Fibroblast of skin of back (primary cell): ENCODE measurements at regions not wholly inside any gene's neighbourhood (a gene's known extent, or its start where the extent isn't known, plus 50 kb on each side); places are given as distances from the start of the nearest gene placed in this dataset.
A peak's percentile ranks its signal among the peaks of the same experiment; 100 is the strongest.

Experiments used
- DNase-seq: peaks from one replicate; pipeline ENCODE4 v3.0.0-alpha.2; 2013

DNA sequence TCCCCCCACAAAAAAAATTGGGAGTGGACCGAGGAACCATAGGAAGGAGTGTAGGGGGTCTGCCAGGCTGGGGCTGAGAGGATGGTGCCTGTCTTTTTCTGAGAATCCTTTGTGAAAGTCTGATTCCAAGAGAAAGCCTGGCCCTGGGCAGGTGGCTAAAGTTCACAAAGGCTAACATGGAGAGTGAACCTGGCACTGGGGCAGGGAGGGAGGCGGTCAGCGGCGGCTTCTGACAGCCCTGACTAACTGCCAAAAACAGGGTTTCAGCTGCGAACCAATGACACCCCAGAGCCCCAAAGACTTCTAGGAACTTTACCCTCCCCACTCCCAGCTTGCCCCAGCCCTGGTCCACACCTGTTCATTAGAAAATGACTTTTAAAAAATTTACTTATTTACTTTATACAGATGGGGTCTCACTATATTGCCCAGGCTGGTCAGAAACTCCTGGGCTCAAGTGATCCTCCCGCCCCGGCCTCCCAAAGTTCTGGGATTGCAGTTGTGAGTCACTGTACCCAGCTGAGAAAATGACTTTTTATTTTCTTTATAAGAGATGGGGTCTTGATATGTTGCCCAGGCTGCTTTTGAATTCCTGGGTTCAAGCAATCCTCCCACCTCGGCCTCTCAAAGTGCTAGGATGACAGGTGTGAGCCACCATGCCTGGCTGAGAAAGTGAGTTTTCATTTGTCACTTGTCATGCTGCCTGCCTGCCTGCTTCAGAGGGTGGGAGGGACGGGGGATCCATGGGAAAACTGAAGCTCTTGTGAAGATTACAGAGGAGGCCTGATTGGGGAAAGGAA lies 61.0 kb upstream of the DUSP5 start:
- DNase-seq: no peak

DNA sequence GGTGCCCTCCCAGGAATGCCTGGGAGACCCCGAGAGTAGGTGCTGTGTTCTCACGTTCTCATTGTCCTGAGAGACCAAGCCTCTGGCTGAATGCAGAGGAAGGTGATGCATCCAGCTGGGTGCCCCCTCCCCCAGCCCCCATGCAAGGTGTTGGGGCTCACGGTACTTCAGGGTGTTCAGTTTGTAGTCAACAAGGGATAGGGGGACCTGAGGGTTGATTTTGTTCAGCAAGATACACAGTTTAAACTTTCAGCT lies 60.4 kb upstream of the DUSP5 start:
- no peak for DNase-seq

DNA sequence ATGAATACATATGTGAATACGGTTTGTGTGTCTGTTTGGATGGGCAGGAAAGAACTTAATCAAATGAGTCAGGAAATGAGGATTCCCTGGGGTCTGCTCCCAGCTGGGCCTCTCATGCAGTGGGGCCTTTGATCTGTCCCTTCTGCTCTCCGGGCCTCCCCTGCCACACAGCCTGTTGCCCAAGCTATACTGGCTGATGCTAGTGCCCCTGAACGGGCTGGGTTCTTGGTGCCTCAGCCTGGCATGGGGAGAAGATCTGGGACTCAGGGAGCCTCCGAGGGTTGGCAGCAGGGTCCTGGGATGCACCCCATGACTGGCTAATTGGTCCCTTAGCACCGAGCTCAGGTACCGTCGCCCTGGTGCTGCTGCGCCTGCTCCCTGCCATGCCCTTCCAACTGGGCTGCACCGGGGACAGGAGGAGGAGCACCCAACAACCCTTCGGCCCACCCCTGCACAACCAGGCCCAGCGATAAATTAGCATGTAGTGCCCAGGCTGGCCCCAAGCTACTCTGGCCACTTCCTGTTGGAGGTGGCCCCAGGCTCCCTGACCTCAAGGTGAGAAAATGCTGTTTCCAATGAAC lies 59.9 kb upstream of the DUSP5 start:
- peak; percentile 17 for DNase-seq

DNA sequence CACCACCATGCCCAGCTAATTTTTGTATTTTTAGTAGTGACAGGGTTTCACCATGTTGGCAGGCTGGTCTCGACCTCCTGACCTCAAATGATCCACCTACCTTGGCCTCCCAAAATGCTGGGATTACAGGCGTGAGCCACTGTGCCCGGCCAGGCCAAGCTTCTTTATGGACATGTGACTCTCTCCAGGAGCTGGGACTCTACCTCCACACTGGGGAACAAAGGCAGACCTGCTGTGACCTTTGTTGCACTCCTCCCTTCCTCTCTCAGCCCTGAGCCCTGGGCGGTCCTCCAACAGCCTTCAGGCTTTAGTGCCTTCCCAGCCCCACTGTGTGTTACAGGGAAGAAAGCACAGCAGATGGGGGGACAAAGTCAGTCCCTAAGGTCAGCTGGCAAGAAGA lies 55.0 kb upstream of the DUSP5 start:
- DNase-seq: no peak

DNA sequence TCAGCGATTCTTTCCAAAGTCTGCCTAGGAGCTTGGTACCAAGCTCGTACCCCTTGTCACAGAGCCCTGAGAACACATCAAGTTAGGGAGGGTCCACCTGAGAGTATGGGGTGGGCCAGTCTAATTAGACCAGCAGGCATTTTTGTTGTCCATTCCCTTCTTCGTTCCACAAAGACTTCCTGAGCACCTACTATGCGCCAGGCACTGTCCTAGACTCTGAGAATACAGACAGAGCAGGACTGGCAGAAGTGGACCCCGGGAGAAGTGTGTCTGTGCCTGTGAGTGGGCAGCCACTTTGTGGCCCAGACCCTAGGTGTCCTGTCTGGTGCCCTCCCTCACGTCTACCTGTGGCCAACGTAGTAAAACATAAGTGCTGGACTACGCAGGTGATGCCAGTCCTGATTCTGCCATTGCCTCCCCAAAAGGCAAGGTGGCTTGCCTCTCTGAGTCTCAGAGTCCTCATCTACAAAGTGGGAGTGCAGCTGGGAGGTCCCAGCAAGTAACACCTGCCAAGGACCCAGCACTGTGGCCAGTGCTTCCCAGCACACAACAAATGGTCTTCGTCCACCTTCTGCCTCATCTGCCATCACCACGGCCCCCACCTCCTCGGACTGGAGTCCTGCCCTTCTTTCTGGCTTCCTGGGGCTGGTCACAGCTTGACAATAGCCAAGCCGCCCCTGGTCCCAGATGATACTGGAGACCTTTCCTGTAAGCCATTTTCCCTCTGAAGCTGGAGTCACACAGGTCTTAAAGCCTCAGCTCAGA lies 54.3 kb upstream of the DUSP5 start:
- no peak for DNase-seq

DNA sequence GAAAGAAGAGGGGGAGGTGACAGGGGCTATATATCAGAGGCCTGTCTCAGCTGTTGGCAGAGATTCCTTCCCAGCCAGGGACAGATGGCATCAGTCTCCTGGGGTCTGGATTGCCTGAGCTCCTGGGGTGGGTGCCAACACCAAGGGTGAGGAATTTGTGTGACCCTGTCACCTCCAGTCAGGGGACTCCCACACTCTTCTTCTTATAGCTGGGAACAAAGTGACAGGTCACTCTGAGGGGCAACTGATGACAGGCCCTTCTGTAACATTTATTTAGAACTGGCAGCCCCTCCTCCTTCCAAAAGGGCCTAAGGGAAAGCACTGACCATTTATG lies 53.7 kb upstream of the DUSP5 start:
- no peak for DNase-seq

DNA sequence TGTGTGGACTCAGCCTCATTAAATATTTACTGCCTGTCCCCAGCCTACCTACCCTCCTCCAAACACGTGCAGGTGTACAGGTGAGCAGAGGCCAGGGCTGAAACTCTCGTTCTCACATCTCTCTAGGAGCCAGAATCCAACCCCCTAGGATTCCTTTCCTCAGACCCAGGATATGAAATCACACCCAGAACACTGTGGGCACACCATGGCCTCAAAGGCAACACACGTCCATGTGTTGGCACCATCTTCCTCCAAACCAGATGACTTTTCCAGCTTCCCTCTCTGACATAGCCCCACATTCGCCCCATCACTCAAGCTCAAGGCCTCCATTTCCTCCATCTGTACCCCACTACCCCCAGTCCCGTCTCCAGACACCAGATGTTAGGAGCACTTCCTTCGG lies 51.8 kb upstream of the DUSP5 start:
- no peak for DNase-seq

DNA sequence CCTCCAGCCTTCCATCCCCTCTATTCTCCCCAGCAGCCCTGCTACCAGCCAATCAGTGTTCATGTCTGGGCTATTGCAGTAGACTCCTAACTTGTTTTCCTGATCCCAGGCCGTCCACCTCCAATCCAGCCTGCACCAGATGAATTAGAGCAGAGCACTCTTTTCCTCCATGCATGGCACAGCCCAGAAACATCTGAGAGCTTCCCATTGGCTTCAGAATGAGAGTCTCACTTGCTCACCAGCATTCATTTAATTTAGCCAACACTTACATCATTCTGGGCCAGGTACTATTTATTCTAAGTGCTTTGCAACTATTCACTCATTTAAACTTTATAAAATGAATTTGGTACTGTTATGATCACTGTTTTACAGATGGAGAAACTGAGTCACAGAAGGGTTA lies 51.4 kb upstream of the DUSP5 start:
- no peak for DNase-seq

DNA sequence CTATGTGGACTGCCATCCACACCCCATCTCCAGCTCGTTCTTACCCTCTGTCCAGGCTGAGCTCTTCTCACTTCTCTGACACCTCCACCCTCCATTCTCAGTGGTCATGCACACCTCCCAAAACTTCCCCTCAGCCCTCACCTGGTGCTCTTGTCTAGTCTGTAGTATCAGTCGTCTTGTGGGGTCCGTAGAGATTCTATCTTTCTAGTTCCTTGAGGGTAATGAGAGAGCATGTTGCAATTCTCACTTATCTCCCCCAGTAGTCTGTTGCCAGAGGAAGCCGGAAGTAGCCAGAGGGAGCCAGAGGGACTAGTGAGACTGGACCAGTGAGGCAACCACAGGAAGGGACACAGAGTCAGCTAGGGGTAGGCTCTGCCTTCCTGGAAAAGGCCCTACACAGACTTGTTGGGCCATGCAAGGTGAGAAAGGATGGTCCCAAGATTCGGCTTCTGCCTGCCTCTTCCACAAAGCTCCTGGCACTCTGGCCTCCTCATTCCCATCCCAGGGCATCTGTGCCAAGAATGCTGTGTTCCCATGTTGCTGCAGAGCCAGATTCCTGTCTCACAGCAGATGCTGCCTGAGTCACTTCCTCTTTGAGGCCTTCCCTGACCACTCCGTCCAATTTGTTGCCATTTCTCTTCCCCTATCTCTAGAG lies 50.6 kb upstream of the DUSP5 start:
- peak; percentile 96 for DNase-seq

DNA sequence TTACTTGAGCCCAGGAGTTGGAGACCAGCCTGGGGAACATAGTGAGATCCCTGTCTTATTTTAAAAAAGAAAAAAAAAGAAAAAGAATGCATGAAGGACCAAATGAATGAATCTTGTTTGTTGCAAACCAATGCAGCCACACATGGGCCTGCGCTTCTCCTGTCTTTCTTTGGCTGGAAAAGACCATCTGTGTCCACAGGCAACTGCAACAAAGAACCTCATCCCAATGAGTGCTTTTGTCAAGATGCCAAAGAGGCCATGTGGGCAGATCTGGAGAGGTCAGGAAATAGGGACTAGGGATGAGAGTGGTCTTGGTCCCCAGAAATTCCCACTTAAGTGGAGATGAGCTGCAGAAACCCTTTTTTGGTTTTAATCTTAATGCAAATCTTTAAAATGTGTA lies 49.8 kb upstream of the DUSP5 start:
- DNase-seq: no peak
